ENCODE measurements at regions not wholly inside any gene's neighbourhood (a gene's known extent, or its start where the extent isn't known, plus 50 kb on each side); places are given as distances from the start of the nearest gene placed in this dataset.

- 78% methylated on average over 2 of the region's 2 CpGs for WGBS
- Histone ChIP-seq H3K4me1 (no peaks in the 10 kb centered on the region), H3K36me3 (no peaks in the 10 kb centered on the region), H3K27ac (replicated peaks in 1 of 4) (no peak overlapping the region), H3K9me3 (no peaks in the 10 kb centered on the region), H3K27me3 (no peaks in the 10 kb centered on the region), H3K4me3 (no peak overlapping the region)
- TF ChIP-seq POLR2A (IDR thresholded peaks at IDR 0.05; ENCODE audit: low read depth) (no peak), CTCF (IDR thresholded peaks at IDR 0.05) (no peak), POLR2AphosphoS5 (IDR thresholded peaks at IDR 0.05) (no peak), EP300 (IDR thresholded peaks at IDR 0.05) (no peak)
- DNase-seq (ENCODE audit: extremely low spot score): no peak
- intact Hi-C loops (cut with DNase I): no loop called here
These were observed 1214.7 kb downstream of the SORCS3 start for GRCh38 chr10:105855791-105856190.

- intact Hi-C loops (cut with DNase I): no loop called here
- Histone ChIP-seq H3K27ac (replicated peaks in 1 of 4) (no peak overlapping the region), H3K27me3 (peaks cover 0 to 4% (median 0%) of the 10 kb centered on the region in 4 donors), H3K9me3 (no peaks in the 10 kb centered on the region), H3K4me3 (no peak overlapping the region), H3K36me3 (no peaks in the 10 kb centered on the region), H3K4me1 (peaks cover 0 to 5% (median 0%) of the 10 kb centered on the region in 4 donors)
- TF ChIP-seq EP300 (IDR thresholded peaks at IDR 0.05): no peak
- TF ChIP-seq POLR2A (IDR thresholded peaks at IDR 0.05; ENCODE audit: low read depth): no peak
- TF ChIP-seq CTCF (IDR thresholded peaks at IDR 0.05): no peak
- TF ChIP-seq POLR2AphosphoS5 (IDR thresholded peaks at IDR 0.05): no peak
- WGBS: 85% methylated on average over 12 of the region's 12 CpGs
- no peak for DNase-seq (ENCODE audit: extremely low spot score)
These were observed 1203.8 kb downstream of the SORCS3 start for GRCh38 chr10:105844676-105845570.

GRCh38 chr10:105844241-105844640 is 1203.2 kb downstream of the SORCS3 start:
- H3K9me3 ChIP-seq: no peaks in the 10 kb centered on the region
- H3K27me3 ChIP-seq: no peaks in the 10 kb centered on the region
- intact Hi-C loops (cut with DNase I): no loop called here
- no peaks in the 10 kb centered on the region for H3K36me3 ChIP-seq
- H3K4me3 ChIP-seq: no peak overlapping the region
- TF ChIP-seq CTCF (IDR thresholded peaks at IDR 0.05) (no peak), POLR2A (IDR thresholded peaks at IDR 0.05; ENCODE audit: low read depth) (no peak), EP300 (IDR thresholded peaks at IDR 0.05) (no peak), POLR2AphosphoS5 (IDR thresholded peaks at IDR 0.05) (no peak)
- no peak overlapping the region for H3K27ac ChIP-seq (replicated peaks in 1 of 4)
- H3K4me1 ChIP-seq: peaks cover 0 to 5% (median 0%) of the 10 kb centered on the region in 4 donors
- DNase-seq (ENCODE audit: extremely low spot score): no peak
- WGBS: 70% methylated on average over 4 of the region's 4 CpGs

GRCh38 chr10:105843786-105844185 is 1202.7 kb downstream of the SORCS3 start:
- intact Hi-C loops (cut with DNase I): no loop called here

More at GRCh38 chr10:105843786-105844185, 1202.7 kb downstream of the SORCS3 start:
- no peak overlapping the region for H3K4me3 ChIP-seq
- no peak for DNase-seq (ENCODE audit: extremely low spot score)
- no peak overlapping the region for H3K27ac ChIP-seq (replicated peaks in 1 of 4)
- no peaks in the 10 kb centered on the region for H3K9me3 ChIP-seq
- TF ChIP-seq POLR2A (IDR thresholded peaks at IDR 0.05; ENCODE audit: low read depth) (no peak), CTCF (IDR thresholded peaks at IDR 0.05) (no peak), POLR2AphosphoS5 (IDR thresholded peaks at IDR 0.05) (no peak), EP300 (IDR thresholded peaks at IDR 0.05) (no peak)
- WGBS: 75% methylated on average over 3 of the region's 3 CpGs
- H3K36me3 ChIP-seq: no peaks in the 10 kb centered on the region
- H3K4me1 ChIP-seq: peaks cover 0 to 5% (median under 1%) of the 10 kb centered on the region in 4 donors
- H3K27me3 ChIP-seq: no peaks in the 10 kb centered on the region

Measured in esophagus muscularis mucosa (tissue), 4 donors.